HL-60 (cell line): ENCODE measurements at regions not wholly inside any gene's neighbourhood (a gene's known extent, or its start where the extent isn't known, plus 50 kb on each side); places are given as distances from the start of the nearest gene placed in this dataset.

Experiments used
- POLR2AphosphoS5 ChIP-seq: IDR thresholded peaks from 2 replicates; pipeline ENCODE4 v1.6.1; 2012; ENCODE audit warnings: low read depth
- SPI1 ChIP-seq: IDR thresholded peaks from 2 replicates; pipeline ENCODE4 v1.6.1; 2012; ENCODE audit warnings: low read depth, mild to moderate bottlenecking, borderline replicate concordance
- TF ChIP-seq, protein P1 (sequence below): IDR thresholded peaks from one replicate; pipeline ENCODE4 v1.5.1; 2011; ENCODE audit warnings: low read length, control low read depth, inconsistent platforms; ENCODE audit not compliant: insufficient read depth
- TF ChIP-seq, protein P2 (sequence below): IDR thresholded peaks from 2 replicates; pipeline ENCODE4 v1.6.1; 2012; ENCODE audit warnings: low read depth; ENCODE audit not compliant: insufficient replicate concordance

DNA sequence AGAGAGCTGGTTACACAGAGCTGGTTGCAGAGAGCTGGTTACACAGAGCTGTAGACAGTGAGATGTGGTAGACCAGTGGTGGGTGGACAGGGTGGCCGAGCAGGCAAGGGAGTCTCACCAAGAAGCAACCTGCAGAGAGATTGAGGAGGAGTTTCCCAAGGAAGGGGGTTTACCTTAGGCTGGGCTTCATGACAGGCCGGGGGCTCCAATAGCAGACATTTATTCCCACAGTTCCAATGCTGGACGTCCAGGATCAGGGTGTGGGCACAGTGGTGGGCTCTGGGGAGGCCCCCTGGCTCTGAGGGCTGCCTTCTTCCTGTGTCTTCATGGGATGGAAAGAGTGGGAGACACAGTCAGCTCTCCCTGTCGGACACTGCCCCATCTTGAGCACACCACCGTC lies 386.9 kb upstream of the IRX4 start:
- no peak for TF ChIP-seq POLR2AphosphoS5
- TF ChIP-seq, protein P1, sequence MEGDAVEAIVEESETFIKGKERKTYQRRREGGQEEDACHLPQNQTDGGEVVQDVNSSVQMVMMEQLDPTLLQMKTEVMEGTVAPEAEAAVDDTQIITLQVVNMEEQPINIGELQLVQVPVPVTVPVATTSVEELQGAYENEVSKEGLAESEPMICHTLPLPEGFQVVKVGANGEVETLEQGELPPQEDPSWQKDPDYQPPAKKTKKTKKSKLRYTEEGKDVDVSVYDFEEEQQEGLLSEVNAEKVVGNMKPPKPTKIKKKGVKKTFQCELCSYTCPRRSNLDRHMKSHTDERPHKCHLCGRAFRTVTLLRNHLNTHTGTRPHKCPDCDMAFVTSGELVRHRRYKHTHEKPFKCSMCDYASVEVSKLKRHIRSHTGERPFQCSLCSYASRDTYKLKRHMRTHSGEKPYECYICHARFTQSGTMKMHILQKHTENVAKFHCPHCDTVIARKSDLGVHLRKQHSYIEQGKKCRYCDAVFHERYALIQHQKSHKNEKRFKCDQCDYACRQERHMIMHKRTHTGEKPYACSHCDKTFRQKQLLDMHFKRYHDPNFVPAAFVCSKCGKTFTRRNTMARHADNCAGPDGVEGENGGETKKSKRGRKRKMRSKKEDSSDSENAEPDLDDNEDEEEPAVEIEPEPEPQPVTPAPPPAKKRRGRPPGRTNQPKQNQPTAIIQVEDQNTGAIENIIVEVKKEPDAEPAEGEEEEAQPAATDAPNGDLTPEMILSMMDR, result no peak
- no peak for TF ChIP-seq SPI1
- TF ChIP-seq, protein P2, sequence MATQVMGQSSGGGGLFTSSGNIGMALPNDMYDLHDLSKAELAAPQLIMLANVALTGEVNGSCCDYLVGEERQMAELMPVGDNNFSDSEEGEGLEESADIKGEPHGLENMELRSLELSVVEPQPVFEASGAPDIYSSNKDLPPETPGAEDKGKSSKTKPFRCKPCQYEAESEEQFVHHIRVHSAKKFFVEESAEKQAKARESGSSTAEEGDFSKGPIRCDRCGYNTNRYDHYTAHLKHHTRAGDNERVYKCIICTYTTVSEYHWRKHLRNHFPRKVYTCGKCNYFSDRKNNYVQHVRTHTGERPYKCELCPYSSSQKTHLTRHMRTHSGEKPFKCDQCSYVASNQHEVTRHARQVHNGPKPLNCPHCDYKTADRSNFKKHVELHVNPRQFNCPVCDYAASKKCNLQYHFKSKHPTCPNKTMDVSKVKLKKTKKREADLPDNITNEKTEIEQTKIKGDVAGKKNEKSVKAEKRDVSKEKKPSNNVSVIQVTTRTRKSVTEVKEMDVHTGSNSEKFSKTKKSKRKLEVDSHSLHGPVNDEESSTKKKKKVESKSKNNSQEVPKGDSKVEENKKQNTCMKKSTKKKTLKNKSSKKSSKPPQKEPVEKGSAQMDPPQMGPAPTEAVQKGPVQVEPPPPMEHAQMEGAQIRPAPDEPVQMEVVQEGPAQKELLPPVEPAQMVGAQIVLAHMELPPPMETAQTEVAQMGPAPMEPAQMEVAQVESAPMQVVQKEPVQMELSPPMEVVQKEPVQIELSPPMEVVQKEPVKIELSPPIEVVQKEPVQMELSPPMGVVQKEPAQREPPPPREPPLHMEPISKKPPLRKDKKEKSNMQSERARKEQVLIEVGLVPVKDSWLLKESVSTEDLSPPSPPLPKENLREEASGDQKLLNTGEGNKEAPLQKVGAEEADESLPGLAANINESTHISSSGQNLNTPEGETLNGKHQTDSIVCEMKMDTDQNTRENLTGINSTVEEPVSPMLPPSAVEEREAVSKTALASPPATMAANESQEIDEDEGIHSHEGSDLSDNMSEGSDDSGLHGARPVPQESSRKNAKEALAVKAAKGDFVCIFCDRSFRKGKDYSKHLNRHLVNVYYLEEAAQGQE, result no peak
